Astrocyte of the spinal cord (primary cell): ENCODE measurements at regions not wholly inside any gene's neighbourhood (a gene's known extent, or its start where the extent isn't known, plus 50 kb on each side); places are given as distances from the start of the nearest gene placed in this dataset.
A peak's percentile ranks its signal among the peaks of the same experiment; 100 is the strongest.

Experiments
- DNase-seq: peaks from one replicate; pipeline ENCODE4 v3.0.0; 2011; ENCODE audit warnings: low read depth, low spot score
- H3K4me3 ChIP-seq: 2 replicates; pipeline ENCODE4 v1.5.1; 2011; ENCODE audit warnings: low read depth, mild to moderate bottlenecking, low read length, moderate library complexity
- CTCF ChIP-seq: IDR thresholded peaks from 2 replicates; pipeline ENCODE4 v1.5.1; 2012; ENCODE audit warnings: low read depth, mild to moderate bottlenecking, low read length, inconsistent platforms
- in situ Hi-C: cut with HindIII; loops from 2 replicates; pipeline ENCODE4 v1.10.0; 2017; ENCODE audit warnings: low sequenced_read_pairs

- no peak for DNase-seq
- in situ Hi-C loops: no loop called here
- no peak for TF ChIP-seq CTCF
- H3K4me3 ChIP-seq: no peak overlapping the region
Observed at GRCh38 chr13:74258961-74259360, 124.8 kb upstream of the KLF12 start.

- no peak for DNase-seq
- no peak for TF ChIP-seq CTCF
- no peak overlapping the region for H3K4me3 ChIP-seq
- in situ Hi-C loops: no loop called here
Observed at GRCh38 chr13:74256969-74257368, 122.8 kb upstream of the KLF12 start.

- in situ Hi-C loops: no loop called here
- no peak for DNase-seq
- TF ChIP-seq CTCF: no peak
- no peak overlapping the region for H3K4me3 ChIP-seq
Observed at GRCh38 chr13:74253161-74253560, 119.0 kb upstream of the KLF12 start.

GRCh38 chr13:74251778-74252519 lies 117.7 kb upstream of the KLF12 start:
- DNase-seq: no peak

GRCh38 chr13:74250738-74251190 lies 116.6 kb upstream of the KLF12 start:
- no peak for TF ChIP-seq CTCF
- in situ Hi-C loops: no loop called here

More at GRCh38 chr13:74251778-74252519, 117.7 kb upstream of the KLF12 start:
- TF ChIP-seq CTCF: no peak
- no peak overlapping the region for H3K4me3 ChIP-seq
- in situ Hi-C loops: no loop called here

GRCh38 chr13:74248477-74248876 lies 114.3 kb upstream of the KLF12 start:
- DNase-seq: no peak
- in situ Hi-C loops: no loop called here
- no peak overlapping the region for H3K4me3 ChIP-seq
- no peak for TF ChIP-seq CTCF

More at GRCh38 chr13:74250738-74251190, 116.6 kb upstream of the KLF12 start:
- no peak overlapping the region for H3K4me3 ChIP-seq
- peak; percentile 59 for DNase-seq
